GM23338 (cell line): ENCODE measurements at regions not wholly inside any gene's neighbourhood (a gene's known extent, or its start where the extent isn't known, plus 50 kb on each side); places are given as distances from the start of the nearest gene placed in this dataset.

ENCODE experiments used
- CTCF ChIP-seq, 2 experiments: fragments of 200-600 bp in 1 of 2; sonication (generic) in 1 of 2; conservative IDR thresholded peaks; 2 replicates each; pipeline versions ENCODE4 v1.5.1 to v1.6.1; 2016 to 2017; ENCODE audit warnings: antibody characterized with exemption in 2 of 2, low read depth in 2 of 2, mild to moderate bottlenecking in 2 of 2, moderate library complexity in 1 of 2
- TF ChIP-seq, protein P1 (sequence below): IDR thresholded peaks from one replicate; pipeline ENCODE4 v1.6.1; 2018; ENCODE audit warnings: antibody characterized with exemption; ENCODE audit not compliant: unreplicated experiment

DNA sequence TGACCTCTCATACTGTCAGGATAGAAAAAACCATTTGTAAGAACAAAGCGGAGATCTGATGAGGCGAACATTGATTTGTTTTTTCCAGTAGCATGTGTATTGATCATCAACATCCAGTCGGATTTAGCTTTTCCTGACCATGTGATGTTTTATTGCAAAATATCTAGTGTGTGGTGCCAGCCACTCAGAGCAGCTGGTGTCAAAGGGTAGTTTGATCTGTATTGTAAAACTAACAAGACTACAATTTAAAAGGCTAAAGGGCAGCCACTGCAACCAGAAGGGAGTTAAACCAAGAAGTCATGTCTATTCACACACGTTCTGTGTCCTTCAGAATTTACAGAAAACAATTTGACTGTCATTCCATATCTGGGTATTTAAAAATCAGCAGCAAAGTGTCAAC is 719.0 kb upstream of the FRG1 start:
- TF ChIP-seq CTCF (conservative IDR thresholded peaks at IDR 0.05; ENCODE audit: low read depth in 2 of 2), result no peak
- TF ChIP-seq, protein P1, sequence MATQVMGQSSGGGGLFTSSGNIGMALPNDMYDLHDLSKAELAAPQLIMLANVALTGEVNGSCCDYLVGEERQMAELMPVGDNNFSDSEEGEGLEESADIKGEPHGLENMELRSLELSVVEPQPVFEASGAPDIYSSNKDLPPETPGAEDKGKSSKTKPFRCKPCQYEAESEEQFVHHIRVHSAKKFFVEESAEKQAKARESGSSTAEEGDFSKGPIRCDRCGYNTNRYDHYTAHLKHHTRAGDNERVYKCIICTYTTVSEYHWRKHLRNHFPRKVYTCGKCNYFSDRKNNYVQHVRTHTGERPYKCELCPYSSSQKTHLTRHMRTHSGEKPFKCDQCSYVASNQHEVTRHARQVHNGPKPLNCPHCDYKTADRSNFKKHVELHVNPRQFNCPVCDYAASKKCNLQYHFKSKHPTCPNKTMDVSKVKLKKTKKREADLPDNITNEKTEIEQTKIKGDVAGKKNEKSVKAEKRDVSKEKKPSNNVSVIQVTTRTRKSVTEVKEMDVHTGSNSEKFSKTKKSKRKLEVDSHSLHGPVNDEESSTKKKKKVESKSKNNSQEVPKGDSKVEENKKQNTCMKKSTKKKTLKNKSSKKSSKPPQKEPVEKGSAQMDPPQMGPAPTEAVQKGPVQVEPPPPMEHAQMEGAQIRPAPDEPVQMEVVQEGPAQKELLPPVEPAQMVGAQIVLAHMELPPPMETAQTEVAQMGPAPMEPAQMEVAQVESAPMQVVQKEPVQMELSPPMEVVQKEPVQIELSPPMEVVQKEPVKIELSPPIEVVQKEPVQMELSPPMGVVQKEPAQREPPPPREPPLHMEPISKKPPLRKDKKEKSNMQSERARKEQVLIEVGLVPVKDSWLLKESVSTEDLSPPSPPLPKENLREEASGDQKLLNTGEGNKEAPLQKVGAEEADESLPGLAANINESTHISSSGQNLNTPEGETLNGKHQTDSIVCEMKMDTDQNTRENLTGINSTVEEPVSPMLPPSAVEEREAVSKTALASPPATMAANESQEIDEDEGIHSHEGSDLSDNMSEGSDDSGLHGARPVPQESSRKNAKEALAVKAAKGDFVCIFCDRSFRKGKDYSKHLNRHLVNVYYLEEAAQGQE, result no peak
